ENCODE measurements at regions not wholly inside any gene's neighbourhood (a gene's known extent, or its start where the extent isn't known, plus 50 kb on each side); places are given as distances from the start of the nearest gene placed in this dataset.

DNA sequence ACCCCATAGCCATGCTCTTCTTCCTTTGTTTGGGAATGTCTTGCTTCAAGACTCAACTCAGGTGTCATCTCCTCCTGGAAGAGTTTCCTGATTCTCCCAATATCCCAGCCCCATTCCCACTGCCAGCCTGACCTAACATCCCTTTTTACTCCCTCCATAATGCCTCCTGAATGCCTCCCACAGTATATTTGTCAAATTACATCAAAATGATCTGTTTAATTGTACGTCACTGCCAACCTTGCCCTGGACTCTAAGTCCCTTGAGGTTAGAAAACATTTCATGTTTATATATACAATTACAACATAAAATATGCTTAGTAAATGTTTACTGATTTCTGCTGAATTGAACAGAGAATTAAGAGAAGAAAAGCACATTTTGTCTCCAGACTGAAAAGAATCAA lies 301.6 kb upstream of the PDE4D start:
- POLR2A ChIA-PET: no interaction called here
- intact Hi-C loops (cut with micrococcal nuclease; ENCODE audit: unreplicated experiment): no loop called here

More for the DNA sequence above, 301.6 kb upstream of the PDE4D start:
- H3K9me3 ChIP-seq (replicated peaks; ENCODE audit: control insufficient read depth, insufficient read depth, low read length): no peaks in the 10 kb centered on the region
- H3K79me2 ChIP-seq (ENCODE audit: control insufficient read depth, insufficient read depth, low read length): no peaks in the 10 kb centered on the region
- no peak overlapping the region for H3K4me2 ChIP-seq (ENCODE audit: control insufficient read depth, insufficient read depth)
- H3K36me3 ChIP-seq (ENCODE audit: control insufficient read depth in 2 of 2, insufficient read depth in 2 of 2, low read length in 1 of 2): no peaks in the 10 kb centered on the region
- H3K9ac ChIP-seq (ENCODE audit: control insufficient read depth, insufficient read depth, low read length): no peak overlapping the region
- no peaks in the 10 kb centered on the region for H3K27me3 ChIP-seq (replicated peaks in 1 of 2; ENCODE audit: control insufficient read depth in 2 of 2, insufficient read depth in 2 of 2, low read length in 1 of 2)
- H3K4me3 ChIP-seq: no peak overlapping the region
- H2AFZ ChIP-seq (ENCODE audit: control insufficient read depth, low read depth, low read length): no peak overlapping the region
- ATAC-seq (no peak), DNase-seq (ENCODE audit: low read depth, low spot score) (no peak), FAIRE-seq (no peak)
- H3K27ac ChIP-seq (ENCODE audit: control insufficient read depth, insufficient read depth): no peak overlapping the region
- no peaks in the 10 kb centered on the region for H4K20me1 ChIP-seq (ENCODE audit: control insufficient read depth, insufficient read depth)
- no TSS peak for BruUV-seq (replicated peaks)
- ChIA-PET SMC1A (ENCODE audit: uncharacterized antibody, unreplicated experiment) (interaction anchor here (0.6 to 1.8 kb wide), 3 partner anchors 8 to 337 kb away, joined by 3 to 5 read pairs (median 4); no protein-coding TSS in a partner anchor), RAD21 (ENCODE audit: unreplicated experiment) (no interaction called here), CTCF (no interaction called here)
- in situ Hi-C loops (cut with MboI): no loop called here
- 90% methylated on average over 1 of the region's 1 CpG for WGBS (ENCODE audit: insufficient coverage, insufficient replicate concordance, low lambda C conversion rate, missing lambda C conversion rate)
- no peaks in the 10 kb centered on the region for H3K4me1 ChIP-seq (ENCODE audit: control insufficient read depth, insufficient read depth, low read length)
- TF ChIP-seq IKZF2 (IDR thresholded peaks at IDR 0.05): no peak
- TF ChIP-seq MTA2 (IDR thresholded peaks at IDR 0.05; ENCODE audit: low read depth): no peak
- TF ChIP-seq SUZ12 (IDR thresholded peaks at IDR 0.05; ENCODE audit: unreplicated experiment): no peak
- no peak for TF ChIP-seq NR2C1 (IDR thresholded peaks at IDR 0.05)
- TF ChIP-seq IRF4 (IDR thresholded peaks at IDR 0.05; ENCODE audit: low read depth, low read length): no peak
- no peak for TF ChIP-seq SMC3 (IDR thresholded peaks at IDR 0.05; ENCODE audit: borderline replicate concordance, low read length)
- TF ChIP-seq CBX5 (IDR thresholded peaks at IDR 0.05; ENCODE audit: low read depth): no peak
- no peak for TF ChIP-seq ASH2L (IDR thresholded peaks at IDR 0.05; ENCODE audit: borderline replicate concordance, low read depth)
- no peak for TF ChIP-seq RFX5 (IDR thresholded peaks at IDR 0.05; ENCODE audit: low read depth, low read length)
- TF ChIP-seq RBBP5 (conservative IDR thresholded peaks at IDR 0.05): no peak
- TF ChIP-seq, protein P1, sequence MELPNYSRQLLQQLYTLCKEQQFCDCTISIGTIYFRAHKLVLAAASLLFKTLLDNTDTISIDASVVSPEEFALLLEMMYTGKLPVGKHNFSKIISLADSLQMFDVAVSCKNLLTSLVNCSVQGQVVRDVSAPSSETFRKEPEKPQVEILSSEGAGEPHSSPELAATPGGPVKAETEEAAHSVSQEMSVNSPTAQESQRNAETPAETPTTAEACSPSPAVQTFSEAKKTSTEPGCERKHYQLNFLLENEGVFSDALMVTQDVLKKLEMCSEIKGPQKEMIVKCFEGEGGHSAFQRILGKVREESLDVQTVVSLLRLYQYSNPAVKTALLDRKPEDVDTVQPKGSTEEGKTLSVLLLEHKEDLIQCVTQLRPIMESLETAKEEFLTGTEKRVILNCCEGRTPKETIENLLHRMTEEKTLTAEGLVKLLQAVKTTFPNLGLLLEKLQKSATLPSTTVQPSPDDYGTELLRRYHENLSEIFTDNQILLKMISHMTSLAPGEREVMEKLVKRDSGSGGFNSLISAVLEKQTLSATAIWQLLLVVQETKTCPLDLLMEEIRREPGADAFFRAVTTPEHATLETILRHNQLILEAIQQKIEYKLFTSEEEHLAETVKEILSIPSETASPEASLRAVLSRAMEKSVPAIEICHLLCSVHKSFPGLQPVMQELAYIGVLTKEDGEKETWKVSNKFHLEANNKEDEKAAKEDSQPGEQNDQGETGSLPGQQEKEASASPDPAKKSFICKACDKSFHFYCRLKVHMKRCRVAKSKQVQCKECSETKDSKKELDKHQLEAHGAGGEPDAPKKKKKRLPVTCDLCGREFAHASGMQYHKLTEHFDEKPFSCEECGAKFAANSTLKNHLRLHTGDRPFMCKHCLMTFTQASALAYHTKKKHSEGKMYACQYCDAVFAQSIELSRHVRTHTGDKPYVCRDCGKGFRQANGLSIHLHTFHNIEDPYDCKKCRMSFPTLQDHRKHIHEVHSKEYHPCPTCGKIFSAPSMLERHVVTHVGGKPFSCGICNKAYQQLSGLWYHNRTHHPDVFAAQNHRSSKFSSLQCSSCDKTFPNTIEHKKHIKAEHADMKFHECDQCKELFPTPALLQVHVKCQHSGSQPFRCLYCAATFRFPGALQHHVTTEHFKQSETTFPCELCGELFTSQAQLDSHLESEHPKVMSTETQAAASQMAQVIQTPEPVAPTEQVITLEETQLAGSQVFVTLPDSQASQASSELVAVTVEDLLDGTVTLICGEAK (IDR thresholded peaks at IDR 0.05; ENCODE audit: borderline replicate concordance): no peak
